NCI-H460 (cell line): ENCODE measurements at regions not wholly inside any gene's neighbourhood (a gene's known extent, or its start where the extent isn't known, plus 50 kb on each side); places are given as distances from the start of the nearest gene placed in this dataset.

Experiments
- DNase-seq: peaks from one replicate; pipeline ENCODE4 v3.0.0-alpha.2; 2016; ENCODE audit warnings: low read depth; ENCODE audit errors: extremely low read depth

- no peak for DNase-seq
These were observed 426.3 kb upstream of the PKDCC start for GRCh38 chr2:41621563-41621962.

GRCh38 chr2:41622301-41622700, 425.5 kb upstream of the PKDCC start:
- DNase-seq = no peak

GRCh38 chr2:41626936-41627335, 420.9 kb upstream of the PKDCC start:
- DNase-seq = no peak

- DNase-seq = no peak
These were observed 413.1 kb upstream of the PKDCC start for GRCh38 chr2:41634686-41635085.

- no peak for DNase-seq
These were observed 402.9 kb upstream of the PKDCC start for GRCh38 chr2:41644936-41645335.

- no peak for DNase-seq
These were observed 400.3 kb upstream of the PKDCC start for GRCh38 chr2:41647468-41648050.

GRCh38 chr2:41657226-41657625, 390.6 kb upstream of the PKDCC start:
- DNase-seq = no peak

GRCh38 chr2:41659758-41660157, 388.1 kb upstream of the PKDCC start:
- DNase-seq = no peak

- no peak for DNase-seq
These were observed 385.4 kb upstream of the PKDCC start for GRCh38 chr2:41662461-41662860.

- no peak for DNase-seq
These were observed 384.8 kb upstream of the PKDCC start for GRCh38 chr2:41663056-41663455.

GRCh38 chr2:41668529-41668928, 379.3 kb upstream of the PKDCC start:
- no peak for DNase-seq

- no peak for DNase-seq
These were observed 369.2 kb upstream of the PKDCC start for GRCh38 chr2:41678639-41679038.

GRCh38 chr2:41686156-41686555, 361.7 kb upstream of the PKDCC start:
- no peak for DNase-seq

- DNase-seq = no peak
These were observed 356.3 kb upstream of the PKDCC start for GRCh38 chr2:41691561-41691960.

GRCh38 chr2:41694536-41695049, 353.2 kb upstream of the PKDCC start:
- no peak for DNase-seq

- DNase-seq = no peak
These were observed 352.4 kb upstream of the PKDCC start for GRCh38 chr2:41695198-41696113.

- DNase-seq = no peak
These were observed 350.4 kb upstream of the PKDCC start for GRCh38 chr2:41697389-41697788.

GRCh38 chr2:41698678-41699422, 349.0 kb upstream of the PKDCC start:
- DNase-seq = no peak

GRCh38 chr2:41701231-41701630, 346.6 kb upstream of the PKDCC start:
- DNase-seq = no peak

- DNase-seq = no peak
These were observed 344.7 kb upstream of the PKDCC start for GRCh38 chr2:41703123-41703522.

- no peak for DNase-seq
These were observed 342.2 kb upstream of the PKDCC start for GRCh38 chr2:41705634-41706033.
